Ramos (cell line): ENCODE measurements at regions not wholly inside any gene's neighbourhood (a gene's known extent, or its start where the extent isn't known, plus 50 kb on each side); places are given as distances from the start of the nearest gene placed in this dataset.

ENCODE experiments used
- in situ Hi-C: fragments of 300-500 bp; cut with MboI; formaldehyde crosslinking; loops from one replicate; pipeline ENCODE4 v1.14.3; 2022; ENCODE audit warnings: low sequenced_read_pairs; ENCODE audit not compliant: unreplicated experiment

DNA sequence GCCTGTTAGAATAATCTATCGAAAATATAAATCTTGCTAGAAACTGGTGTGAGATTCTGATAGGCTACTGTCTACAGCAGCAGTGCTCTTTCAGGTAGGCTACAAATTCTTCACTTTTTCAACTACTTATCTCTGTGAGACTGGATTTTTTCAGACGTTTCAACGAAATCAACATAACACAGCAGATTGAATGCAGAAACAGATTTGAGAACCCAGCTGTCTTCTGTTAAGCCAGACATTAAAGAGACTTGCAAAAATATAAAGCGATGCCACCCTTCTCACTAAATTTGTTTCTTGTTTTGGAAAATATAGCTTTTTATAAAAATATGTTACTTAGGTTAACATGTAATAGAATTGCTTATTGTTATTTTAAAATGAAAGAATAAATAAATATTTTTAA, 140.6 kb upstream of the PHACTR1 start:
- in situ Hi-C loops = no loop called here

DNA sequence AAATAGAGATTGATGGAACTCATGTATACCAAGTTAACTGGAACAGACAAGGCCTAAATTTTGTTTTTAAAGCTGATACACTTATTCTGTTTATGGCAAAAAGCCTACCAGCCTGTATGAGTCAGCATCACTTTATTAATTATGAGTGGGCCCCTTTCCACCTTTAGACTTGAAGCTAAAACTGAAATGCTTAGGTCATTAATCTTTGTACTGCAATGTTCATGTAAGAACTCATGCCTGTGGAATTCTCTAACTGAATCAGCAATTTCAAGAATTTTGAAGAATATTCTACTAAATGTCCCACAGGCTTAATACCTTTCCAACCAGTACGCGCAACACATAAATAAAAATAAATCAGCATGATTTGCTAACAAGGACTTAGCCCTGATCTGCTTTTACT, 140.2 kb upstream of the PHACTR1 start:
- in situ Hi-C loops = no loop called here

DNA sequence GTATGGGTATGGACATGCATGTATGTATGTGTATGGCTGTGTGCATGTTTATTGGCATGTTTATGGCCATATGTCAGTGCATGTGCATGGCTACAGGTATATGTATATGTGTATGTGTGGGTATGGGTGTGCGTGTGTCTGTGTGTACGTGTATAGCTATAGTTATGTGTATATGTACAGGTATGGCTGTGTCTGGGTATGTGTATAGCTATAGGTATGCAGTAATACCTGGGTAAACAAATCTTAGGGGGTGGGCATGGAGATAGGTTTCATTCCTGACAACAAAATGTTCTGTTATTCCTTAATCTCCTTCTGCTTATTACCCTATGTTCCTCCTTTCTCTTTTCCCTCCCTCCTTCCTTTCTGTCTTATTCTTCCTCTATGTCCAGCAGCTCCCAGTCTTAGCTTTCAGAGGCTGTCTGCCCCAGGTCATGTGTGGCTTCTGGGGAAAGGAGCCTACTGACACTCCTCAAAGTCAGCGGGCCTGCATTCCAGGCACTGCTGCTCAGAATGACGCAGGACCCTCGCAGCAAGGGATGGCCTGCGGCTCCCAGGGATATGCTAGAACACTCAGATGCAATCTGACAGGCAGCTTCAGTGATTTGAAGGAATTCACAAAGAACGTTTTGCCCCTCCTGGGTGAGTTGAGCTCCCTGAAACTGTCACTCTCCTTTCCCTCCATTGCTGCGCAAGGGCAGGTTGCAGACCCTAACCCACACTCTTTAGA, 139.3 kb upstream of the PHACTR1 start:
- in situ Hi-C loops = no loop called here

DNA sequence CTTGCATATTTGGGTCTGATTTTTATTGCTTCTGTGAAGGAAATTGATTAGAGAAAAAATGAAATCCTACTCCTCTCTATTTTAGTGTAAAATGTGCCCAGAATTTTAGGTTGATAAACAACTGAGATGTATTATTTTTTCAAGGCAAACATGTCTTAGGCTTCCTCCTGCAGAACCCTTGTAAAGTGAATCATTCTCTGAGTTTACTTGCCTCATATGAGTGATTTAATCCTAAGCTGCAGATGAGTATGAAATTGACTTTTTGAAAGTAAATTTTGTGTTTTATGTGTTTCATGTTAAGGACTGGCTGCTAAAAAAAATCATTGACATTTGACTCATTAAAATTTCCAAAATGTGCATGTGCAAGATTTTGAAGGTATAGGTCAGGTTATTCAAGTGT, 138.5 kb upstream of the PHACTR1 start:
- in situ Hi-C loops = no loop called here

DNA sequence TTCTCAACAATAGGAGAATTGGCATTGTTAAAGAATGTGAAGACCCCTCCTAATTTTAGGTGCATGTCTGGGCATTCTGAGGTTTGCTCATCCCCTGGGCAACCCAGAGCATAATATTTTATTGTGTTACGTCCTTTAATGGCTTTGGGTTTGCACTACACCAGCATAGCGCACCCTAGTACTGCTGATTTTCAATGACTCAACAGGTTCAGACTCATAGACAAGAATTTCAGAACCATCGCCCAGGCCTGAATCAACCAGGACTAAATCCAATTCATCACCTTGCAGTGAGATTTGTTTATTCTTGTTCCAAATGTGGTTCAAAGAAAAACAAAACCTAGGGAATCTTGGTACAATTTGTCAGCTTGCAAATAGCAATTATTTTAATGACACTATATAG, 137.8 kb upstream of the PHACTR1 start:
- in situ Hi-C loops = no loop called here

DNA sequence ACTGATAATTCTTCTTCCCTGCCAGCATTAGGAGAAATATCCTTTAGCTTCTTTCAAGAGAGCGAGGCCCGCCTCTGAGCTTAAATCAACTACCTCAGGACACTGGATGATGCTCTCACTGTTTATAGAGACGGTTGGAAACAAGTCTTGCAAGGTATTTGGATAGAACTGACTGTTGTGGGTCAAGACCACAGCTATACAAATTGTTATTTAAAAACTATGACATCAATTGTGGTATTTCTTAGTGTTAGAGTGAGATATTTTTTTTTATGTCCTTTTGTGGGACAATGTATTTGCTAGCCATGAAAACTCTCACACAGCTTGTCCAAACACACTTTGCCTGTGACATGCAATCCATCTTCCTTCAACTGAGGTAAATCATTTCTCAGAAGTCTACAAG, 136.3 kb upstream of the PHACTR1 start:
- in situ Hi-C loops = no loop called here

DNA sequence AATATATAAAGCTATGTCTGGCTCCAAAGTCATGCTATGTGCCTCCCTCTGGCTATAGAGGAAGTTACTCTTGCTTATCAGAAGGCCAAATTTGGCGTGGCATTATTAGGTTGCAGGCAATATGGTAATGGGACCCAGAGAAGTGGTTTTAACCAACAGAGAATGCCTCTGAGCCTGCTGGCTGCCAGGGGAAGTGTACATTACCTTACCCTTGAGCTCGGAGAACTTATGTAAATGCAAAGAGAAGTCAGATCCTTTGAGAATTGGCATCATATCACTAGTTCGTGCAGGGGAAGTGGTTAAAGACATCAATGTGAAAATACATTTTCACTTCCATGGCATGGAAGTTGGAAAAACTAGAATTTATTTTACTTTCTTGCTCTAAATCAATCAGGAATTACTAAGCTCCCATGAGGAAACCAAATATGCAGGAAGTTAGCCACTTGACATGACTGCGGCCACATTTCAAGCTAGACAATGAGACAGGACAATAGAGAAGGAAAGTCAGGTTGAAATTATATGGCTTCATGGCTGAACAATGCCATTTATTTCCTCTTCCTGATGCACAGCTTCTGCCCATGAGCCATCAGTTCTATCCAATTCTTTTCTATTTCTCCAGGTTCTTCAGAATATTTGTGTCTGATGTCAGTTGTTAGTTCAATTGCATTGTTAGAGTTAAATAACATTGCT, 134.0 kb upstream of the PHACTR1 start:
- in situ Hi-C loops = no loop called here

DNA sequence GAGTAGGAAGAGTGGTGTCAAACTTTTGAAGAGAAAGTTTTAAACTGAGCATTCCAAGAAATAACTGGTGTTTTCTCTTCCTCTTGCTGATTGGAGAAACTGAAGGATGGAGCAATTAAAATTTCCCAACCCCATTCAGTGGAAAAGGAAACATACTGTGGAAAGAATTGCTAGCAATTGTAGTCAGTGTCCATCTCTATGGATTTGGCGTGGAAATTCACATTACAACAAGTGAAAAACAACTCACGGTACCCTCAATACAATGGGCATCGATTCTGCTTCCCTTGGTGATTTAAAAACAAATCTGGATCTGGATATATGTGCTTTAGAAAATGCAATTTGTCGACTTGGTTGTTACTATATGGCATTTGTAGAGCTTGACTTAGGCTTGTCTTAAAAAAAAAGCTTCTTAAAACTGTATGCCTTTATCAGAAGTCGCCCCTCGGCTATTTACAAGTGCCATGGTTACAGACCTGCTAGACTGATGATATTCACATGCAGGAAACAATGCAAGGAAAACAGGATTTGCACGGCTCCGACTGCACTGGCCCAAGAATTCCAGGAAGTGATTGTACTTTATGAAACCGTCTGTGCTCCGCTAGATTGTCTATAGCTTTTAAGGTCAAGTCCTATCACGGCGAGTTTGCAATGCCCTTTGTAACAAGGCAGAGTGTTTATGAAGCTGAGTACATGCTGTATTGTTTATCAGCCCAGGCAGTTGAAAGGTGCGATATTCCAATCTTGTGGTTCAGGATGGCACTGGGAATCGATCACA, 131.7 kb upstream of the PHACTR1 start:
- in situ Hi-C loops = no loop called here

DNA sequence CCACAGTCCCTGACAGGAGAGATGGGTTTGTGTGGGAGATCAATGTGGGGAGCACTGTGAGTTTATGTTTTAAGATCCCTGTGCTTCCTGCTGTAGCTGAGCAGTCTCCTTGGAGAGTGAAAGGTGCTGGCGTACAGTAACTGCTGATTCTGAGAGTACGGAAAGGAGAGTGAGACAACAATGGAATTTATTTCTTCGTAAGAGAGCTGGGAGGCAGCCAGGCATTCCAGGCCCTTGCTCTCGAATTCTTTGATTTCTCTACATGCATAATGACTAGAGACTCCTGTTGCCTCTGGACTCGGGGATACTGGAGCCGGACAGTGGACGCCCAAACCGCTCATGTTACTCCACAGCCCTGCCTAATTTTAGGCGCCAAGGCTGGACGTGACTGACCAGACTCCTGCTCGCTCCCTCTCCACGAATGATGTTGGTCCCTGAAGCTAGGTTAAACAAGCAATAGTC, 131.0 kb upstream of the PHACTR1 start:
- in situ Hi-C loops = no loop called here

DNA sequence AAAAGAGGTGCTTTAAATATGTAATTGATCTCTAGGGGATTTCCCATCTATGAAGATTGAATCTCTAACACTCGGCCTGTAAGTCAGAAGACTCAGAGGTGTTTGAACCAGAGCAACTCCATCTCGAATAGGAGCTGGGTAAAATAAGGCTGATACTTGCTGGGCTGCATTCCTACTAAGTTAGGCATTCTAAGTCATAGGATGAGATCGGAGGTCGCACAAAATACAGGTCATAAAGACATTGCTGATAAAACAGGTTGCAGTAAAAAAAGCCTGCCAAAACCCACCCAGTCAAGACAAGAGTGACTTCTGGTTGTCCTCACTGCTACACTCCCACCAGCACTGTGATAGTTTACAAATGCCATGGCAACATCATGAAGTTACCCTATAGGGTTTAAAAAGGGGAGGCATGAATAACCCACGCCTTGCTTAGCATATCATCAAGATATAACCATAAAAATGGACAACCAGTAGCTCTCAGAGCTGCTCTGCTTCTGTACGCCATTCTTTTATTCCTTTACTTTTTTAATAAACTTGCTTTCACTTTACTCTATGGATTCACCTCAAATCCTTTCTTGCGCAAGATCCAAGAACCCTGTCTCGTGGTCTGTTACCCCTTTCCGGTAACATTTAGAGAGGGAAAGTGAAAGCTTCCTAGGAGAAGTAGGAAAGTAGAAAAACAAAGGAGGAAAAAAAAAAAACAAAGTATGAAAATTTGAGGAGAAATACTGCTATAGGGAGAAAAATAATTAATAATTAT, 129.7 kb upstream of the PHACTR1 start:
- in situ Hi-C loops = no loop called here

DNA sequence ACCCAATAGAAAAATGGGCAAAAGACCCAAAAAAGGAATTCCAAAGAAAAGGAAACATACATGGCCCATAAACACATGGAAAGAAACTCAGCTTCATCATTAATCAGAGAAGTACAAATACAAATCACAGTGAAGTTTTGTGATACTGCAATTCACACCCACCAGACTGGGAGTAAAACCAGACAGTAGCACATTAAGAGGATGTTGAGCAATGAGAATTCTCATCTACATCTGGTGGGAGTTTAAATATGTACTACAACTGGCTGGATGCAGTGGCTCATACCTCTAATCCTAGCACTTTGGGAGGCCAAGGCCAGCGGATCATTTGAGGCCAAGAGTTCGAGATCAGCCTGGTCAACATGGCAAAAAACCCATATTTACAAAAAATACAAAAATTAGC, 125.7 kb upstream of the PHACTR1 start:
- in situ Hi-C loops = no loop called here

DNA sequence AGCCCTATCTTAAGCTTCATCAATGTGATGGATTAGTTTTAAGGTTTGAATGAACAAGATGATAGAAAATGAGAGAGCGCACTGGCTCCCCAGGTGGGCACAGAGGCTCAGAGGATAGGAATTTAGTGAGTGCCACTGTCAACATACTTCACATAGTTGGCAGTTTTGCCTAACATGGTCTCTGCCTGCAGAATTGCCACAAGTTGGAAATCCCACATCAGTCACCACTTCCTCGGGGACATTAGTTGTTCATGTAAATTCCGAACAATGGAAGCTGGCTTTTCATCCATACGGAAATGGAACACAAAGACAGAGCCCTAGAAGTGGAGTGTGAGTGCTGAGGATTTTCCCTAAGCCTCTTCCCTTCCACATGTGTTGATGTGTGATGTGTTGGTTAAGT, 123.9 kb upstream of the PHACTR1 start:
- in situ Hi-C loops = no loop called here

DNA sequence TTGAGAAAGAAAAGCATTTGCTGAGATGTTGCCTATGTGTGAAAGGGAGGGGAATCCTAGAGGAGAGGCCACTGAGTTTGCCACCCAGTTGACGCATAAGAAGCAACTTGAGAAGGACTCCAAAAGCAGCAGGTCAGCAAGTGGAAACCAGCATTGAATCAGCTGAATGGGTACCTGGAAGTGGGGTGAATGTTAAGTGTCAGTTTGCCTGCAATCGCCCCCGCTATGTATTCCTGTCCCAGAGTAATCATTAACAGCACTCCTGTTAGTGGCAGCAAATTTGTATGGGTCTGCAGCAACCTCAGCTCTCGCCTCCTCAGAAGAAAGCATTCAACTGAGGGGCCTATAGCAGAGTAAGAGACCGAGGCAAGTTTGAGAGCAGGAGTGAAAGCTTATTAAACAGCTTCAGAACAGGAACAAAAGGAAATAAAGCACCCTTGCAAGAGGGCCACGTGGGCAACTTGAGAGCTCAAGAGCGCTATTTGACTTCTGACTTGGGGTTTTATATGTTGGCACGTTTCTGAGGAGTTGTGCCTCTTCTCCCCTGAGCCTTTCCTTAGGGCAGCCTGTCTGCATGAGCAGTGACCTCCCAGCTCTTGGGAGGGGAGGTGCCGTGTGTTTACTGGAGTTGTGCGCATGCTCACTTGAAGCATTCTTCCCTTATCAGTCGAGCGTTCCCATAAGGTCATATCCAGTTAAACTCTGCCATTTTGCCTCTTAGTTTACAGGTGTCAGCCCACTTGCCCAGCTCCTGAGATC, 122.6 kb upstream of the PHACTR1 start:
- in situ Hi-C loops = no loop called here

DNA sequence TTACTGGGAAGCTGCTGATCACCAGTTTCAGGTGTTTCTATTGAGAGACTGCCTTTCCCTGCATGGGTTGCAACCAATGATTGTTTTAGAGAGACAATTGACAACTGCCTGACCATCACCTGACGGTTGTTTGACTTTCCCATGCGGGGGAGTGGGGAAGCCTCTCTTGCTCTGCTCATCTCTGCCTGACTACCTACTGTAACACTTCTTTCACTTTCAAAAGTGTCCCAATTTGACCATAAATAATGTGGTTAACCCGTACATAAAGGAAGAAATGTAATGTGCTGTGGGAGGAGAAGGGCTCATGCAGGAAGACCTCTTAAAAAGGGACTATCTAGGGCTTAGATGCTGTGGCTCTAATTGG, 122.1 kb upstream of the PHACTR1 start:
- in situ Hi-C loops = no loop called here

DNA sequence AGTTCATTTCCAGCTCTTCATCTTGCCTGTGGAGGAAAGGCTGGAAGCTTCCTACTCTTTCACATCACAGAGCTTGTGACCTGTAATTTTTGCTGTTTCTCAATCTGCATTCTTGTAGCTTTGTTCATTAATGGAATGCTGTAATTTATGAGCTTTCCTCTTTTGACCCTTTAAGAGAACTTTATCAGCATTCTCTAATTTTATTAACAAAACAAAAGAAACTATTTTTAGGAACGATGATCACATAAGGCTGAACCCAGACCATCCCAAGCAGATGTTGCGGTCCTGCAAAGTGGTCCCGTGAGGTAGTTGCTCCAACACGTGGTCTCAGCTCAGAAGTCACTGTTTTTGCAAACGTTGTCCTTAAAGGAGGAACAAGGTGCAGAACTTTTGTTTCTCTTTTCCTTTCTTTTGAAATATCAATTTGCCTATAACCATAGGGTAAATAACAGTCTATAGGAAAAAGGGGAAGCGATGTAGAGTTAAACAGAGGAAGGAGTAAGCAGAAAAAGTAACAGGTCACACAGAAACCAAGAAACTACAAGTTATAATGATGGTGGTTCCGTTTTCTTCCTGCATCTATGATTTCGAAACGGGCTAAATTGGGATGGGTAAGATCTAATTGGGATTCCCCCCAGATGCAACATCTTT, 121.3 kb upstream of the PHACTR1 start:
- in situ Hi-C loops = no loop called here

DNA sequence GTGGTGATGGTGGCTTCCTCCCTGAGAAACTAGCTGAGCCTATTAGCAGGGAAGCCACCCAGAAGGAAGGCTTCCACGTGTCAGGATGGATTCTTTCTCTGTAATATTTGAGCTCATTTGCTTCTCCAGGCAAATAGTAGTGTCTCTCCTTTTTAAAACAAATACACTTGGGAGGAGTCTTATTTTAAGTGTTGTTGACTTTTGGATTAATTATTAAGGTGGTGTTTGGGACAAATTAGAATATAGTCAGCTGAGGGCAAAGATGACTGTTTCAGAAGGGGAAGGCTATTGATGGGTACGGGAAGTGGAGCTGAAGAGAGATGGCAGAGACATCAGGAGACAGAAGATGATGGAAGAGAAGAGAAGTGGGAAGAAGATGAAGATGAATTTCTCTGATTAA, 119.8 kb upstream of the PHACTR1 start:
- in situ Hi-C loops = no loop called here

DNA sequence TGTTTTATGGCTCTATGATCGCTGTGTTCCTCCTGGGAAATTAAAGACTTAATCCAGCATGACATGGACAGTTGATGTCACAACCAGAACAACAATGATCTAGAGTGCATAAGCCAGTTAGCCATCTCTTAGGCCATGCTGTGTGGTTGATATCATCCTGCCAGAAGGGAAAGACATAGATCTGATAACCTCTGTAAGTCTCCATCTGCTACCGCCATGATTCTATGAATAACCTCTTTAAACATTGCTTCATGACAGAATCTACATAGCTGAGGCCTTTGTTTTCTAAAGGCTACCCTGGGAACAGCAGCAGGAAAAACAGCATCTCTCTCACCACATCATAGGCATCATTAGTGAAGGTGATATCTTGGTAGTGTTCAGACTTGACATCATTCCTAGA, 117.6 kb upstream of the PHACTR1 start:
- in situ Hi-C loops = no loop called here

DNA sequence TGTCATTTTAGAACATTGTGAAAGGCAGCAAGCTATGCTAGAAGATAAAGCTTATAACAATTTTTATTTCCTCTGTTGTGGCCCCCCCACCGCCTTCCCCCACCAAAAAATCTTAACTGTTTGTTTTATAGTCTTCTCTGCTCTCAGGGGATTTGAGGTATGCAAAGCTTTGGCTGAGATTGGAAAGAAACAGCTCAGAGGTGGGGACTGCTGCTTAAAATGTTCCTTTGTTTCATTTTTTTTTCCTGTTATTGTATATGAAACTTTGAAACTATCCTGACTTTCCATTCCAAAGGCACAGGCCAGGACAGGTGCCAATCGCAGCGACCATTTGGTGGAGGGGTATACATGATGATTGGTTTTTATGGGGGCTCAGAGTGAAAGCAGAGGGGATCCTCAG, 114.7 kb upstream of the PHACTR1 start:
- in situ Hi-C loops = loop anchor here (25.0 kb wide), 1 partner anchor 940 kb away; no protein-coding TSS in a partner anchor

DNA sequence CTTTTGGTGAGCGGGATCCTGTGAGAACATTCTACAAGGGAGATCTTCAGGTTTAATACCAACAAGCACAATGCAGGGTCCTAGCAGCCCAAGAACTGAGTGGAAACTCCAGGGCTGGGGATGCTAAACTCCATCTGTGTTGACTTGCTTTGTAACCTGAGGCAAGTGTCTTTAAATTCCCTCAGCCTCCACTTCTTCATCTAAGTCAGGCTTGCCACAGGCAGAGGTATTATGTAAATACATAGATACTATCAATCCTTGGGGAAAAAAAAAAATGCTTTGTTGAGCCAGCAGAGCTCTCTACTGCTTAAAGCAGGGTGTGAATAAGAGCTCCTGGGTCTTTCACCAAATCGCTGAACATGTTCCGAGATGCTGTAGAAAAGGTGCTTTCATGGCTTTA, 114.2 kb upstream of the PHACTR1 start:
- in situ Hi-C loops = loop anchor here (25.0 kb wide), 1 partner anchor 940 kb away; no protein-coding TSS in a partner anchor
